ENCODE measurements at regions not wholly inside any gene's neighbourhood (a gene's known extent, or its start where the extent isn't known, plus 50 kb on each side); places are given as distances from the start of the nearest gene placed in this dataset.

DNA sequence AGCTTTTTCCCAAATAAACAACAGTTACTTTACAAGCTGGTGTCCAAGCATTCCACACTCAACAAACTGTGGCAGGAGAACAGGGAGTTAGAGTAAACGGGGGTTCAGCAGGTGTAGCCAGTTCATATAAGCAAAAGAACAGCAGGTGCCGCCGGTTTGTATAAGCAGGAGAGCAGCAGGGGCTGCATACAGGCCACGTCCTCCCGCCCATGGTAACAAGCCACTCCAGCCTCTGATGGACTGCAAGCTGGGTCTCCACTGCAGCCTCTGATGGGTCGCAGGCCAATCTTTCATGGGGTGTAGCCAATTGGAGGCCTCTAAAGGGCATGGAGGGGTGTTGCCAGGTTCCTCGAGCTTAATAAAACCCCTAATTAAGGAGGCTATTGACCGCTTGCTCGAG lies 189.3 kb downstream of the ANKRD30B start:
- Histone ChIP-seq H4K8ac (ENCODE audit: low read depth in 2 of 2, low read length in 2 of 2) (no peak overlapping the region), H3K4me1 (ENCODE audit: control insufficient read depth, insufficient read depth, low read length) (no peaks in the 10 kb centered on the region), H3K79me1 (ENCODE audit: low read depth in 1 of 2, low read length in 2 of 2) (no peaks in the 10 kb centered on the region), H3K9me1 (ENCODE audit: insufficient read depth, low read length) (no peaks in the 10 kb centered on the region), H2BK120ac (ENCODE audit: low read depth, low read length) (no peak overlapping the region), H2BK20ac (ENCODE audit: low read depth, low read length) (no peak overlapping the region), H2AFZ (replicated peaks; ENCODE audit: low read length, poor library complexity) (no peak overlapping the region), H2AK5ac (ENCODE audit: low read depth, low read length) (no peak overlapping the region), H3K4me2 (ENCODE audit: low read depth, low read length) (no peak overlapping the region), H4K5ac (ENCODE audit: low read depth, low read length) (no peak overlapping the region), H3K27me3 (ENCODE audit: control insufficient read depth, insufficient read depth, low read length) (no peaks in the 10 kb centered on the region), H4K20me1 (ENCODE audit: insufficient read depth, low read length) (no peaks in the 10 kb centered on the region), H2BK5ac (ENCODE audit: low read depth, low read length, poor library complexity, severe bottlenecking) (no peak overlapping the region), H4K91ac (ENCODE audit: insufficient read depth, low read depth, low read length) (no peak overlapping the region), H3K4me3 (ENCODE audit: insufficient read depth, low read depth, low read length) (no peak overlapping the region), H3K56ac (ENCODE audit: extremely low read depth, insufficient read depth, low read length) (no peak overlapping the region), H3K14ac (replicated peaks; ENCODE audit: low read depth, low read length) (no peak overlapping the region), H3K9ac (ENCODE audit: low read depth, low read length) (no peak overlapping the region), H3K18ac (ENCODE audit: low read depth, low read length) (no peak overlapping the region), H3K23ac (ENCODE audit: low read depth, low read length) (no peak overlapping the region), H2BK15ac (ENCODE audit: low read depth, low read length) (no peak overlapping the region), H3K4ac (ENCODE audit: low read depth, low read length) (no peak overlapping the region), H3K27ac (ENCODE audit: insufficient read depth, low read length) (no peak overlapping the region), H2AK9ac (replicated peaks; ENCODE audit: low read depth, low read length, poor library complexity) (no peak overlapping the region), H3K9me3 (ENCODE audit: control insufficient read depth, insufficient read depth, low read length) (peaks cover 42% of the 10 kb centered on the region), H3K36me3 (ENCODE audit: control insufficient read depth, insufficient read depth, low read length) (no peaks in the 10 kb centered on the region)
- DNase-seq (no peak), ATAC-seq (ENCODE audit: low read depth) (no peak)
- no peak for TF ChIP-seq NFE2L2 (IDR thresholded peaks at IDR 0.05; ENCODE audit: low read depth, low read length)
- TF ChIP-seq BHLHE40 (IDR thresholded peaks at IDR 0.05; ENCODE audit: low read depth, low read length), result no peak
- TF ChIP-seq, protein P1, sequence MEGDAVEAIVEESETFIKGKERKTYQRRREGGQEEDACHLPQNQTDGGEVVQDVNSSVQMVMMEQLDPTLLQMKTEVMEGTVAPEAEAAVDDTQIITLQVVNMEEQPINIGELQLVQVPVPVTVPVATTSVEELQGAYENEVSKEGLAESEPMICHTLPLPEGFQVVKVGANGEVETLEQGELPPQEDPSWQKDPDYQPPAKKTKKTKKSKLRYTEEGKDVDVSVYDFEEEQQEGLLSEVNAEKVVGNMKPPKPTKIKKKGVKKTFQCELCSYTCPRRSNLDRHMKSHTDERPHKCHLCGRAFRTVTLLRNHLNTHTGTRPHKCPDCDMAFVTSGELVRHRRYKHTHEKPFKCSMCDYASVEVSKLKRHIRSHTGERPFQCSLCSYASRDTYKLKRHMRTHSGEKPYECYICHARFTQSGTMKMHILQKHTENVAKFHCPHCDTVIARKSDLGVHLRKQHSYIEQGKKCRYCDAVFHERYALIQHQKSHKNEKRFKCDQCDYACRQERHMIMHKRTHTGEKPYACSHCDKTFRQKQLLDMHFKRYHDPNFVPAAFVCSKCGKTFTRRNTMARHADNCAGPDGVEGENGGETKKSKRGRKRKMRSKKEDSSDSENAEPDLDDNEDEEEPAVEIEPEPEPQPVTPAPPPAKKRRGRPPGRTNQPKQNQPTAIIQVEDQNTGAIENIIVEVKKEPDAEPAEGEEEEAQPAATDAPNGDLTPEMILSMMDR (conservative IDR thresholded peaks at IDR 0.05; ENCODE audit: low read depth, low read length), result no peak
- TF ChIP-seq MAFK (IDR thresholded peaks at IDR 0.05; ENCODE audit: low read depth, low read length), result no peak
- TF ChIP-seq, protein P2, sequence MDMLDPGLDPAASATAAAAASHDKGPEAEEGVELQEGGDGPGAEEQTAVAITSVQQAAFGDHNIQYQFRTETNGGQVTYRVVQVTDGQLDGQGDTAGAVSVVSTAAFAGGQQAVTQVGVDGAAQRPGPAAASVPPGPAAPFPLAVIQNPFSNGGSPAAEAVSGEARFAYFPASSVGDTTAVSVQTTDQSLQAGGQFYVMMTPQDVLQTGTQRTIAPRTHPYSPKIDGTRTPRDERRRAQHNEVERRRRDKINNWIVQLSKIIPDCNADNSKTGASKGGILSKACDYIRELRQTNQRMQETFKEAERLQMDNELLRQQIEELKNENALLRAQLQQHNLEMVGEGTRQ (IDR thresholded peaks at IDR 0.05; ENCODE audit: low read depth, low read length), result no peak
- TF ChIP-seq MXI1 (IDR thresholded peaks at IDR 0.05; ENCODE audit: borderline replicate concordance, low read depth, low read length), result no peak
- TF ChIP-seq CHD1 (IDR thresholded peaks at IDR 0.05; ENCODE audit: low read depth, low read length), result no peak
- no peak for TF ChIP-seq RCOR1 (IDR thresholded peaks at IDR 0.05; ENCODE audit: insufficient replicate concordance, low read length)
- TF ChIP-seq, protein P3, sequence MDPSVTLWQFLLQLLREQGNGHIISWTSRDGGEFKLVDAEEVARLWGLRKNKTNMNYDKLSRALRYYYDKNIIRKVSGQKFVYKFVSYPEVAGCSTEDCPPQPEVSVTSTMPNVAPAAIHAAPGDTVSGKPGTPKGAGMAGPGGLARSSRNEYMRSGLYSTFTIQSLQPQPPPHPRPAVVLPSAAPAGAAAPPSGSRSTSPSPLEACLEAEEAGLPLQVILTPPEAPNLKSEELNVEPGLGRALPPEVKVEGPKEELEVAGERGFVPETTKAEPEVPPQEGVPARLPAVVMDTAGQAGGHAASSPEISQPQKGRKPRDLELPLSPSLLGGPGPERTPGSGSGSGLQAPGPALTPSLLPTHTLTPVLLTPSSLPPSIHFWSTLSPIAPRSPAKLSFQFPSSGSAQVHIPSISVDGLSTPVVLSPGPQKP (IDR thresholded peaks at IDR 0.05; ENCODE audit: borderline replicate concordance, low read depth, low read length), result no peak
- no peak for TF ChIP-seq RAD21 (IDR thresholded peaks at IDR 0.05; ENCODE audit: low read length)
- no peak for TF ChIP-seq CEBPB (IDR thresholded peaks at IDR 0.05; ENCODE audit: low read depth, low read length)
- TF ChIP-seq RFX5 (IDR thresholded peaks at IDR 0.05; ENCODE audit: low read depth, low read length), result no peak
- no peak for TF ChIP-seq MAZ (IDR thresholded peaks at IDR 0.05; ENCODE audit: borderline replicate concordance, low read depth, low read length)
- no peak for TF ChIP-seq FOS (IDR thresholded peaks at IDR 0.05; ENCODE audit: low read depth, low read length)
- no peak for TF ChIP-seq SMC3 (IDR thresholded peaks at IDR 0.05; ENCODE audit: low read depth, low read length)
- no peak for TF ChIP-seq POLR2A (IDR thresholded peaks at IDR 0.05; ENCODE audit: low read depth, low read length)
- intact Hi-C loops (cut with micrococcal nuclease), result no loop called here
- dilution Hi-C loops (cut with HindIII; ENCODE audit: low sequenced_read_pairs, unreplicated experiment), result no loop called here
- POLR2A ChIA-PET (ENCODE audit: unreplicated experiment), result no interaction called here
- in situ Hi-C loops (cut with MboI; ENCODE audit: low sequenced_read_pairs), result no loop called here
- no CpG with 5 or more reads among the region's 9 CpGs for WGBS, 2 experiments (ENCODE audit: extremely low coverage in 2 of 2, insufficient read length in 1 of 2)
- CTCF ChIA-PET, result no interaction called here
- no TSS peak for BruUV-seq (replicated peaks)
